ENCODE measurements at regions not wholly inside any gene's neighbourhood (a gene's known extent, or its start where the extent isn't known, plus 50 kb on each side); places are given as distances from the start of the nearest gene placed in this dataset.

GRCh38 chr9:80305136-80305535, 733.4 kb downstream of the TLE4 start:
- no peak for DNase-seq (ENCODE audit: low read depth)

GRCh38 chr9:80294955-80295354, 723.2 kb downstream of the TLE4 start:
- no peak for DNase-seq (ENCODE audit: low read depth)

DNA sequence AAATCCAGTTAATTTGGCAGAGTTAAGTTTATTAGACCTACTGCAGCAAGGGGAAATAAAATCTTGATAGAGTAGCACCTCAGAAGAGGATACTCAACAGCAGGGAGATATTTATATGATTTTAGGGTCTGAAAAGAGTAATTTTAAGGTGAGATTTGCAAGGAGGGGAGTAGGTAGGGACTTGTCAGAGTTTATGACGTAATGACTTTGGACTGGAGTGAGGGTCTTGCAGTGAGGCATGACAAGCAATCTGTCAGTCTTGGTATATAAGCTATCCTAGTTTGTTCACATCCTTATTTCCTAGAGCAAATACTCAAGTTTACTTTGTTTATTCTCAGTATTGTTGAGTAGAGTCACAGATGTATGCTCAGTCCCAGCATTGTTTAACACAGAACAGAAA, 722.6 kb downstream of the TLE4 start:
- DNase-seq (ENCODE audit: low read depth): no peak

DNA sequence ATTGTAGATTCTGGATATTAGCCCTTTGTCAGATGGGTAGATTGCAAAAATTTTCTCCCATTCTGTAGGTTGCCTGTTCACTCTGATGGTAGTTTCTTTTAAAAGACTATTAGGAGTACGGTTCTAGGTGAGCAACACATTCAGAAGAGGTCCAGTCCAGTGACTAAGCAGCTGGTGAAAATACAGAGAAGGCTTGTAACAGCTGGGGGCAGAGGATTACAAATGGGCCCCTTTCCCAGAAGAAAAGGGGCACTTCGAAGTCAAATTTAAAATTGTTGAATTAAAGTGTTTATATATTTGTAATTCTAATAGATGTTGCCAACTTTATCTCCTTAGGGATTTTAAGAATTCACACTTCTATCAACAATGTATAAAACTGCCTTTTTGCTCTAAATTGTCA, 720.5 kb downstream of the TLE4 start:
- no peak for DNase-seq (ENCODE audit: low read depth)

DNA sequence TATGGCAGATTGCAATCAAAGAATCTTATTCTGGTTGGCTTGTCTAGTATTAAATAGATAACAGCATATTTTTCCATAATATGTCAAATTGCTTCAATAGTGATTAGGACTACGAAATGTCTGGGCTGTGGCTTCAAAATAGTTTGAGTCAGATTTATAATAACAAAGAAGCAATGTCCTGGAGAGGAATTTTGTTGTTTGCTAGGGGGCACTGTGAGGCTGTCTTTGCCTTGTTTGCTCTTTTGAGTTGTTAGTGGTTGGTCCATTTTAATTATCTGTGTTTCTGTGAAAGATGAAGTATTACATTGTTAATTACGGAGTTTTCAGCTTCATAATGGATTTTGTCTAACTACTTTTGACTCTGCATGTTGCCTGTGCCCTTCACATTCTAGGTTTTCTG, 713.6 kb downstream of the TLE4 start:
- DNase-seq (ENCODE audit: low read depth): no peak

DNA sequence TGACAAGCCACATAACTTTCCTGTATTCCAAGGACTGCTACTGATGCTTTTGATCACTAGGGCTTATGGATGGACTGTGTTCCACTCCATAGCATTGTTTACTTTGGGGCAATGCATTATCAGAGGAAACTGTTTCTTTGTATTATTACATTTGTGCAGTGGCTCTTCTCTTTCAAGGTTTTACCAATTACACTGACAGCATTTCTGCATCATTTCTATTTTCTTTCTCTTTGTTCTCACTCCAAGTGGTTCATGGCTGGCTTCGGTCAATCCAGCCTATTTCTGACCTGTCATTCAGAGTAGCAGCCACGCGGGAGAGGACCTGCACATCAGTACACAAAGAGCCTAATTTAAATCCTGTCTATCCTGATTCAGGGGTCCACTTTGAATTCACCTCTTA, 711.0 kb downstream of the TLE4 start:
- DNase-seq (ENCODE audit: low read depth): no peak

DNA sequence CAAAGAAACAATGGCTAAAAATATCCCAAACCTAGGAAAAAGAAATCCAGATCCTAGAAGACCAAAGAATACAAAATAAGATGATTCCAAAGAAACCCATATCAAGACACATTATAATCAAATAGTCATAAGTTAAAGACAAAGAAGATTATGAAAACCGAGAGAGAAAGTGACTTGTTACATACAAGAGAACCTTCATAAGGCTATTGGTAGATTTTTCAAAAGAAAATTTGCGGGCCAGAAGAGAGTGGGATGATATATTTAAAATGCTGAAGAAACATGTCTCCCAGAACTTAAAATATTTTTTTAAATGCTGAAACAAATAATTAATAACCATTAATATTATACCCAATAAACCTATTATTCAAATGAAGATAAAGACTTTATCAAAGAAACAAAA, 687.3 kb downstream of the TLE4 start:
- no peak for DNase-seq (ENCODE audit: low read depth)

DNA sequence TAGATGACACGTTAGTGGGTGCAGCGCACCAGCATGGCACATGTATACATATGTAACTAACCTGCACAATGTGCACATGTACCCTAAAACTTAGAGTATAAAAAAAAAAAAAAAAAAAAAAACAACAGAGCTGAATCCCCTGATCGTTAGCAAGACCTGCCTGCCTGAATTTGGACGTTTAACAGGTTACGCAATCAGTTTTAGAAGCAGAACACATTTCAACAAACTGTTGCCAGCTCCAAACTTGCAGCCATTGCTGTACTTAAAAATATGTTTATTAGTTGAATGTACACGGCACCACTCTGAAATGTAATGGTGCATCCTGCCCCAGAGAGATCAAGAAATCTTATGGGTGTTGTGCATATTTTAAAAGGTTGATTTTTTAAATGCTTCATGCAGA, 680.0 kb downstream of the TLE4 start:
- DNase-seq (ENCODE audit: low read depth): no peak

DNA sequence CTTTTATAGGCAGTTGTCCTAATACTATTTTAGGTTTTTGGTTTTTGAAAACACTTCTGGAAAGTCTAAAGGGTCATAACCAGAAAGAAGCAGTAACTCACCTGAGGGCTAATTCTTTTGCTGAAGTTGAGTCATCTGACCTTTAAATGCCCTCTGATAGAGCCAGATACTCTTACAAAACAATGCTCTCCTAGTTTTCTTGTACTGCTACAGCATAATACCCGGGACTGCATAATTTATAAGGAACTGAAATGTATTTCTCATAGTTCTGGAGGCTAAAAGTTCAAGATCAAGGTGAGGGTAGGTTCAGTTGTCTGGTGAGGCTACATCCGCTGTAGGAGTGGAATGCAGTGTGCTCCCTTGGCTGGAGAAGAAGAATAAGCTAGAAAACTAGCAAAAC, 670.3 kb downstream of the TLE4 start:
- DNase-seq (ENCODE audit: low read depth): no peak

DNA sequence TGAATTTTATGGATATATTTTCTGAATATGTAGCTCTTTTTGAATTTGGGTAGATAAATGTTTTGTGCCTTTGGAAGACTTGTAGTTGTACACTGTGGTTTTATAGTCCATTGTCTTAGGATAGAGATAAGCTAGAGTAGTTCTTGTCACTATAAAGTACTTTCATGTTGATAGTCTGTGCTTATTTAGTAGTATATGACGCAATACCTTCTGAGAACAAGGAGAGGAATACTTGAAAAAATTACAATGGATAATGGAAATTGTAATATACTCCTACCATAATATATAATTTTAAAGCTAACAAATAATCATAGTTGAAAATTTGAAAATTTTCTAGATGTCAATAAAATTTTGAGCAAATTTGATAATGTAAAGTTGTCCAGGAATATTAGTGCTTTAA, 664.0 kb downstream of the TLE4 start:
- DNase-seq (ENCODE audit: low read depth): no peak

- no peak for DNase-seq (ENCODE audit: low read depth)
These were observed 662.1 kb downstream of the TLE4 start for GRCh38 chr9:80233906-80234305.

DNA sequence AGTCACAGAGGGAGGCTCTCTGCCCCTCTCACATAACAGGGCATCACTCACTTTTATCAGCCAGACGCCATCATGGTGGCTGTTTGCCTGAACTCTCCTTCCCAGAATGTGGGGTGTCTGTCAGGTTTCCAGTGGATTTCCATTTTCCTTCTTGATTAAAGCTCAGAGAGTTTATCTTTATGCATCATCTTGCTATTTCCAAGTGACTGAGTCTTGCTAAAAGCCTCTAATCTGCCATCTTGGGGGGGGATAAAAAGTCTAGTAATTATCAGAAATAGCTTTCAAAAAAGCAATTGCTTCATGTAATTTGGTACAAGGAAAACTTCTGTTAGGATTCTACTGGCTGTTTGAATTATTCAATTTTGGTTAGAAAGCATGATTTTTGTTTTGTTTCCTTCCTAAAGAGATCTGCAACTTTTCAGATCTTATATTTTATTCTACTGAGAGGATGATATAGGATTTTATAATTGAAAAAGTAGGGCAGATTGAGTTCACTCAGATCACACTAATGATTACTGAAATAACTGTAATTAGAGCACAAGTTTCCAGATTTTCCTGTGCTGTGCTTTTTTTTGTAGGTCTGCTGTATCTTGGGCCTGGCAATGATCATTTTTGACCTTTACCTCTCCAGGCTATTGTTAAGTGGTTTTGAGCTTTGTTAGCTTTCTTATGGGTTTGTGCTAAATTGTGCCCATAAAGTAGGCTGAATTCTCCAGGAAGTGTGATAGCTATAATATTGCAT, 661.5 kb downstream of the TLE4 start:
- DNase-seq (ENCODE audit: low read depth): no peak

GRCh38 chr9:80231318-80232236, 659.8 kb downstream of the TLE4 start:
- no peak for DNase-seq (ENCODE audit: low read depth)

DNA sequence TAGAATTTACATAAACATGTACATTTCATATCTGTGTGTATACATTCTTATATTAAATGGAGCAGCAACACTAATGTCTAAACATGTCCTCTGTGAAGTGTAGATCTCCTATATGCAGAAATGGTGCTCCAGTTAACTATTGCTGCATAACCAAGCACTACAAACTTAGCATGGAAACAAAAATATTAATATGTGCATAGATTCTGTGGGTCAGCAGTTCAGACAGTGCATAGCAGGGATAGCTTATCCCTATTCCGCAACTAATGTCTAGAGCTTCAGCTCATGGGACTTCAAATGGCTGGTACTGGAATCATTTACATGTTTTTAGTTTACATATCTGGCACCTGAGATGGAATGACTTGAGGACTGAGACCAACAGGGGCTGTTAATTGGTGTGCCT, 652.1 kb downstream of the TLE4 start:
- no peak for DNase-seq (ENCODE audit: low read depth)

DNA sequence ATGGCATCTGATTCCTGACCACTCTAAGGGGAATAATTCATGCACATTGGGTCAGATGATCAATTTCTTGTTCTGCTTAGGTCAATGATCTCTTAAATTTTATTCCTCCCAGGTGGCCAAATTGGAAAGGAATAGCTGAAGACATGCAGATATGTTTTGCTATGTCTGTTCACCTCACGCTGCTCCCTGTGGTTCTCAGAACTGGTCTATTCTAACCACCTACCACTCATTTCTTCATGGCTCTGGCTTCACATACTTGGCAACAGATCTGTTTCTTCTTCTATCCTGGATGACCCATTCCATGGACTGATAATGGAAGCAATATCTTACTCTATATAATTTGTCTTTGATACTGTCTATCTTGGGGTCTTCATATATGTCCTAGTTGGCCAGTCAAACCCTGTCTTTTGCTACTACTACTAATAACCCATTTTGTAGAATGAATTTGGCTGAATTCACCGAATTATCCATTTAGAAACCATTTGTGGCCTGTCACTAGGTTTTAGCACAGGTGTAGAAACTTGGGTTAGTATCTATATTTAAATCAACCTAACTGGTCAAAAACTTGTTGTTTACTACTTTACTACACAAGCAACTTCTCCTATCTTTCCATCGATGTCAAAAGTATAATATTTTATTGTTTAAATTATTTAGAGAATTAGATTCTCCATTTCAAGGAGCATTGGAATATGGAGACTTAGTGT, 650.9 kb downstream of the TLE4 start:
- DNase-seq (ENCODE audit: low read depth): no peak

DNA sequence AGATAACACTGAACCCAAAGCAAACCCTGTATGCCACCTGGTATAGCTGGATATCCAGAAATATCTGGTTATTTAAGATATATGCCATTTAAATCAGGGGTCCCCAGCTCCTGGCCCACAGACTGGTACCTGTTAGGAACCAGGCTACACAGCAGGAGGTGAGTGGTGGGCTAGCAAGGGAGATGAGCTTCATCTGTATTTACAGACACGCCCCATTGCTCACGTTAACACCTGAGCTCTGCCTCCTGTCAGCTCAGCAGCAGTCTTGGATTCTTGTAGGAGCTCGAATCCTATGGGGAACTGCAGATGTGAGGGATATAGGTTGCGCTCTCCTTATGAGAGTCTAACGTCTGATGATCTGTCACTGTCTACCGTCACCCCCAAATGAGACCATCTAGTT, 646.6 kb downstream of the TLE4 start:
- no peak for DNase-seq (ENCODE audit: low read depth)

DNA sequence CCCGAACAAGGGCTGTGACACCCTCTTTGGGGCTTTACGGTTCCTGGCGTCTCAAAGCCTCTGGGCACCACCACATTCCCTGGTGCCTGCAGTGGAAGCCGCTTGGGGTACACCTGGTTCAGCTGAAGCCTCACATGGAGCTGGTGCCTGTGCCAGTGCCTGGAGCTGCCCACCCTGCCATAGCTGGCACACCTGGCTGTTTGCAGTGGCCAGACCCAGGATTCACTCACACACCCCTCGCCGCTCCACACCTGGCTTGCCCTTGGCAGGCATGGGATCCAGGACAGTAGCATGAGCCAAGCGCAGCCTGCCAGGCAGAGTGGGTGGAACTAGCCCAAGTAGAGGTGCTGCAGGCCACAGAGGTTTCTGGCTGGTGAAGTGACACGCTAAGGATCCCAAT, 641.8 kb downstream of the TLE4 start:
- DNase-seq (ENCODE audit: low read depth): no peak

- no peak for DNase-seq (ENCODE audit: low read depth)
These were observed 636.9 kb downstream of the TLE4 start for GRCh38 chr9:80208696-80209095.

DNA sequence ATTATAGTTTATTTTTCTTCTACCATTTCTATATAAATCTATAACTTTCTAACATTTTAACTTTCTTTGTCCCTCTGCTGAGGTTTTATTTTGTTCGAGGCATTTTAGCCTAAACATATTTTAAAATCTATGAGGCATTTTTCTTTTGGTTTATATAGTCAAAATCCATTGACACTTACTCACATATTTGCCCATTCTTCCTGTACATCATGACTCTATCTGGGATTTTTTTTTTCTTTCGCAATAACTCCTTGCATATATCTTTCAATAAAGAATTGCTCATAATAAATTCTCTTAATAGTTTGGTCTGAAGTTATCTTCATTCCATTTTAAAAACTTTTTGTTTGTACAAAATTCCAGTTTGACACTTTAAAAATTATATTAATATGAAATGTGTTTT, 632.3 kb downstream of the TLE4 start:
- no peak for DNase-seq (ENCODE audit: low read depth)

GRCh38 chr9:80197661-80198060, 625.9 kb downstream of the TLE4 start:
- no peak for DNase-seq (ENCODE audit: low read depth)

DNA sequence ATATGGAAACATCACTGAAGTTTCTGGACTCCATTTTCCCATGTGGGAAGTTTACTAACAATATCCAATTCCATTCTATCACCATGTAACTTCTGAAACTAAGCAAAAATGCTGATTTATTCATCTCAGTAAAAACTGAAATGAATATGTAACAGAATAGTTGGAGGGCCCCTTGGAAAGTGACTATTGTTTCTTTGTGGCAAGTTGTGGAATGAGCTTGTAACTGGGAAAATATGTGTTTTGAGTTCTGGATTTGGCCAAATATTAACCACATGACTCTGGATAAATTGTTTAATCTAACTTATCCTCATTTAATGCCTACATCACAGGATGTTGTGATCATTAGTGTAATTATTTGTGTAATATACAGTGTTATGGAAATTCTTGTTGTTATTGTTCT, 619.3 kb downstream of the TLE4 start:
- no peak for DNase-seq (ENCODE audit: low read depth)

GRCh38 chr9:80188579-80188978, 616.8 kb downstream of the TLE4 start:
- DNase-seq (ENCODE audit: low read depth): peak; percentile 20
